GM18909 (cell line): ENCODE measurements at regions not wholly inside any gene's neighbourhood (a gene's known extent, or its start where the extent isn't known, plus 50 kb on each side); places are given as distances from the start of the nearest gene placed in this dataset.
"Not testable (repeated sequence)": the region's sequence is repeated elsewhere in the genome, so short reads cannot be mapped to it uniquely, and the experiment has no call there.

Source experiments
- ATAC-seq: cut with Tn5 transposase; IDR thresholded peaks from one replicate; pipeline ENCODE4 v1.9.1; 2021; ENCODE audit warnings: mild to moderate bottlenecking; ENCODE audit not compliant: unreplicated experiment, poor library complexity

DNA sequence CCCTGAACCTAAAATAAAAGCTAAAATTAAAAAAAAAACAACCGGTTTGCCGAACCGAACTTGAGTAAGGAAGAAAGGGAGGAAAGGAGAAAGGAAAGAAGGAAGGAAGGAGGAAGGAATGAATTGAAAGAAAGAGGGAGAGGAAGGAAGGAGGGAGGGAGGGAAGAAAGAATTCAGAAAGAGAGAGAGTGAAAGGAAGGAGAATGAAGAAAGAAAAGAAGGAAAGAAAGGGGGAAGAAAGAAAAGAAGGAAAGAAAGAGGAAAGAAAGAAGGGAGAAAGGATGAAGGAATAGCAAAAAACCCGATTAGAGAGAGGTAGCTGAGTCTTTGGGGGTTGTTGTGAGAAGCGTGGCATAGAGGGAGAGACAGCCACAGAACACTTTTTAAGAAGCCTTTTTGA is 121.4 kb downstream of the FGF18 start:
- no peak for ATAC-seq

DNA sequence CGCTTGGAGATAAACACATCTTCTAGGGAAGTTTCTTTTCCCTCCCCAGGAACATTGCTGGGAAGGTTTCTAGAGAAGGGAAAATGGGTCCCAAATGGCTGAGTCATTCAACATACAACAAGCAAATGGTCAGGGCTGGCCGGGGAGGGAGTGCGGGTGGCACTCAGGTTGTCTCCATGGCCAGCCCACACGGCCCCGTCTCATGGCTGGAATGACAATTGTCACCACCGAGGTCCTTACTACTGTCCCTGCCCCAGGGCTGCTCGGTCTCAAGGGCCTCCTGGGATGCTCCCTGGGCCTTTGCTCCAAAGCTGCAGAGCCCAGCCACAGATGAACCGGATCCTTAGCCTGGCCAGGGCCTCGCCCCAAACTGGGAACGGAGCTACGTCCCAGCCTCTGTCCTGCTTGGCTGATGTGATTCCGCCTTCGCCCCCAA is 121.9 kb downstream of the FGF18 start:
- ATAC-seq: no peak

GRCh38 chr5:171542525-171543140 is 123.2 kb downstream of the FGF18 start:
- no peak for ATAC-seq

DNA sequence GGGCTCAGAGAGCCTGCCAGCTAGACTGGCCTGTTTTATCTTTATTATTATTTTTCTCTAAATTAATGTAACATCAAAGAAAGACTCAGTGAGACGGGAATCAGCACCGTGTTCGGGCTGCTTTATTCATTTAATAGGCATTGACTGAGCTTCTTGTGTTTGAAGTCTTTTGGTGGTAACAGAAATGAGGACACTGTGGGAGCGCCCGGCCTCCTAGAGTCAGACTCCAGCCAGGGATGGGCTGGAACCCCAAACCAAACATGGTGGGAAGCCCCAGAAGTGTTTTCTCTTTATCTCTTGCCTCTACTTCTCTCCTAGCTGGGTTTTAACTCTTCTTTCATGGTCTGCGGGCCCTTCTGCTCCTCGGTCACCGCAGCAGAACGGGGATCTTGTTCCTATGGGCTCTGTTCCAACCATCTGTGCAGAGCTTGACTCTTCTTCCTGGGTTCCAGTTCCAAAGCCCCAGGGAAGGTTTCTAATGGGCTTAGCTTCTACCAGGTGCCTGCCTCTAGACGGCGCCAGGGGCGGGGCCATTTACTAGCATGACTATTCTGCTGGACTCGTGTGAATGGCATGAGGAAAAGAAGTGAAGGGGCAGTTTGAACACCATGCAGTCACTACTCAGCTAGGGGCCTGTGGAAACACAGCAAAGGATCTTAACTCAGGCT is 123.8 kb downstream of the FGF18 start:
- no peak for ATAC-seq

GRCh38 chr5:171544913-171545765 is 125.7 kb downstream of the FGF18 start:
- no peak for ATAC-seq

DNA sequence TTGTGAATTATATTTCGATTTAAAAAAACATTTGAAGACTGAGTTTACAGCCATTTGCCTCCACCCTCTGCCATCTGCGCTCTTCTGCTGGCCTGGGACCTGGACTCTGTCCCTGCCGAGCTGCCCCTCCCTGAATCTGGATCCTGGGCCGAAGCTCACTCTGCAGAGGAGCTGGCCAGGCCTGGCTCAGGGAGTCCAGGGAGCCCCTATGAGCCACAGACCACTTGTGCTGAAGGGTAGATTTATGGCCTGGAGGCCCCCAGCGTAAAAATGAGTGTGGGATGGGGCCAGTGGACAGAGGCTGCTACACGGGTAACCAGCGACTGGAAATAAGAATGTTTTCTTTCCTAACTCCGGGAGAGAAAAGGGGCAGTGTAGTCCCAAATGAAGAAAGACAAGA is 129.8 kb downstream of the FGF18 start:
- ATAC-seq: no peak

DNA sequence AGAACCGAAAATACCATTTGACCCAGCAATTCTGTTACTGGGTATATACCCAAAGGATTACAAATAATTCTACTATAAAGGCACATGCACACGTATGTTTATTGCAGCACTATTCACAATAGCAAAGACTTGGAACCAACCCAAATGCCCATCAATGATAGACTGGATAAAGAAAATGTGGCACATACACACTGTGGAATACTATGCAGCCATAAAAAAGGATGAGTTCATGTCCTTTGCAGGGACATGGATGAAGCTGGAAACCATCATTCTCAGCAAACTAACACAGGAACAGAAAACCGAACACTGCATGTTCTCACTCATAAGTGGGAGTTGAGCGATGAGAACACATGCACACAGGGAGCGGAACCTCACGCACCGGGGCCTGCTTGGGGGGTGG is 134.4 kb downstream of the FGF18 start:
- not testable (repeated sequence) for ATAC-seq

DNA sequence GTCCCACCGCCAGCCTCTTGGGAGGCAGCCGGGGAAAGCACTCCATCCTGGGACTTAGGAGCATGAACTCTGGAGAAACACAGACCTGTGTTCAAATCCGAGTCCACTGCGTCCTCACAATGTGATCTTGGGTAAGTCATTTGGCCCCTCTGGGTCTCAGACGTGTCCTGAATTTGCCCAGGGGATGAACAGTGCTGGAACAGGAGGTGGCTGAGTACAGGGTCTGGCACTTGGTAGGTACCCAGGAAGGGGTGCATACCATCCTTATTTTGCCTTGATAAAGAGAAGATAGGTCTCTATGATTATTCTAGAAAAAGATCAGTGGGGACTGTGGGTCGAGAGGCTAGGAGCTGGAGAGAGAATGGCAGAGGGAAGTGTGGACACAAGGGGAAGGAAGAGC is 135.7 kb downstream of the FGF18 start:
- ATAC-seq: no peak

GRCh38 chr5:171562822-171563221 is 143.4 kb downstream of the FGF18 start:
- ATAC-seq: no peak

DNA sequence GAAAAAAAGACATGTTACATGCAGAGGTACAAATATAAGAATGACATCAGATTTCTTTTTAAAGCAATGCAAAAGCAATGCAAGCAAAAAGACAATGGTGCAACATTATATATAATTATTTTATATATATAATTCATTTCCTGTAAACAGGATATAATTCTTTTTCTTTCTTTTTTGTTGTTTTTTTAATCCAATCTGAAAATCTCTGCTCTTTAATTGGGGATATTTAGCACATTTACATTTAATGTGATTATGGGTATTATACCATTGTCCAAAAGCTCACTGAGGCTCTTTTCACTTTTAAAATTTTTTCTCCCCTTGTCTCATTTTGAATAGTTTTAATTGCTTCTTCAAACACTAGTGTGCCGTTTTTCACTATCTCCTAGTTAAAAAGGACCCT is 148.9 kb downstream of the FGF18 start:
- ATAC-seq: no peak

- no peak for ATAC-seq
These were observed 149.7 kb downstream of the FGF18 start for GRCh38 chr5:171569065-171569712.

- no peak for ATAC-seq
These were observed 150.9 kb downstream of the FGF18 start for GRCh38 chr5:171570244-171570825.

- no peak for ATAC-seq
These were observed 152.2 kb downstream of the FGF18 start for GRCh38 chr5:171571663-171572062.

GRCh38 chr5:171573021-171573420 is 153.6 kb downstream of the FGF18 start:
- no peak for ATAC-seq

- ATAC-seq: no peak
These were observed 154.2 kb downstream of the FGF18 start for GRCh38 chr5:171573451-171574225.

DNA sequence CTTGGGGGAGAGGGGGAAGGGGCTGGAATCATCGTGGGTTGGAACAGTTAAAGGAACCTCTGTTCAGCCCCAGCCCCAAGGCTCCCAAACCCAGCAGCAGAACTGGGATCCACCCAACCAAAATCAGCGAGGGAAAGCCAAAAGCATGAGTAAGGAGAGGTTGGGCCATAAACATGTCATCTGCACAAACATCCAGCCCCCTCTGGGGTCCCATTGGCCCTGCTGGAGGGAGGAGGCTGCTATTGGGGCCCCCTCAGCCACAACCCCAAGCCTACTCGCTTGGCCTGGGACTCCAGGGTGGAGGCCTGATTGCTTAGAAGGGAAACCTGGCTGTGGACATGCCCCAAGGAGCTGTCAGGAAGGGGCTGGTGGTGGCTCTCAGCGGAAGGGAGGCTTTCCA is 154.9 kb downstream of the FGF18 start:
- ATAC-seq: no peak

DNA sequence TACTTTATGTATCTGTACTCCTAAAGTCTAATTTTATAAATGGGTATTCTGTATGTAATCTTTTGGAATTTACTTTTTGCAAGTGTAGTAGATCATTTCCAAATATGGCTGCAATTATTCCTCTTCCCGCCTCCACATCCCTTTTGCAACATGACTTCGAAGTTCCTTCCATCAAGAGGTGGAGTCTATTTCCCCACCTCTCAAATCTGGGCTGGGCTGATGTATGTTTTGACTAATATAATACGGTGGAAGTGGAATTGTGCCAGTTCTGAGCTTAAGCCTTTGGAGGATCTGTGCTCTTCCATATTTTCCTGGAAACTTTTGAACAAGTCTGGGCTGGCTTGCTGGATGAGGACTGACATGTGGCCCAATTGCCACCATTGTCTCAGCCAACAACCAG is 155.9 kb downstream of the FGF18 start:
- ATAC-seq: no peak

GRCh38 chr5:171575808-171576207 is 156.4 kb downstream of the FGF18 start:
- no peak for ATAC-seq

DNA sequence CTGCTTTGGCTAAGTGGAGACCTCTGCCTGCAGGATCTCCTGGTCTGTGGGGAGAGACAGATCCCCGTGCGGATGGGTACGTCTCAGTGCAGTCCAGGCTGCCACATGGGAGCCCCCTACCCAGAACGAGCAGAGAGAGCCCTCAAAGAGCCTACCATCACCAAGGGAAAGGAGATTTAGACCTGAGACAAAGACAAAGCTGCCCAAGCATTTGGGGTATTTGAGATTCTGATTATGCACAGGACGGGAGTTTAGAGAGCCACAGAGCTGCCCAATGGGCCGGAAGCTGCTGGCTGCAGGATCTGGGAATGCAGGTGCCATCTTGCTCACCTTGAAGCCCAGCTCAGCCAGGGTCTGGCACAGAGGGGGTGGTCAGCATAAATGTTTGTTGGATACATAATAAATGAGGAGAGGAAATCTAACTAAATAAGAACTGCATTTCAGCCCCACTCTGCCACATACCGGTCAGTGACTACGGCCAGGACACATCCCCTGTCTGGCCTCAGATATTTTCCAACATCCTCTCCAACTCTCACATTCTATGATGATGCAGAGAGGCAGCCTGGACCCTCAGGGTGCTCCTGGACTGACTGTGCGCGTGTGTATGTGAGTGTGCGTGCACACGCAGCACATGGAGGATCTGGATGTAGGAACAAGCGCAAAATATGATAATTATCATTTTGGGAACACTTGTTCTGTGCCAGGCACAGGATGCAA is 157.8 kb downstream of the FGF18 start:
- no peak for ATAC-seq
